CD4-positive, alpha-beta T cell (primary cell): ENCODE measurements at regions not wholly inside any gene's neighbourhood (a gene's known extent, or its start where the extent isn't known, plus 50 kb on each side); places are given as distances from the start of the nearest gene placed in this dataset.

Source experiments
- ATAC-seq: fragments of 200-7000 bp; cut with Tn5 transposase; one replicate; pipeline ENCODE4 v1.10.0; 2022; ENCODE audit warnings: mild to moderate bottlenecking; ENCODE audit not compliant: poor library complexity
- CTCF ChIA-PET: fragments of 350-600 bp; sonication (Branson Sonifier 250); formaldehyde crosslinking; loops from one replicate; lab custom pipeline; 2021; ENCODE audit warnings: antibody characterized with exemption, inconsistent platforms; lab: Charles Lee
- POLR2A ChIA-PET: fragments of 350-600 bp; sonication (Branson Sonifier 250); formaldehyde crosslinking; loops from one replicate; lab custom pipeline; 2021; ENCODE audit warnings: antibody characterized with exemption, inconsistent platforms; lab: Charles Lee
- DNase-seq, 14 experiments: peaks; one replicate each; pipeline ENCODE4 v3.0.0-alpha.2; 2013 to 2020; ENCODE audit warnings: mixed read lengths in 2 of 14
- H3K27ac ChIP-seq, 2 donors: one replicate each; pipeline versions ENCODE4 v1.5.1 to v1.7.0; 2013; ENCODE audit warnings: low read length in 2 of 2, low read depth in 1 of 2, mild to moderate bottlenecking in 1 of 2
- H3K27me3 ChIP-seq, 2 experiments: 1 replicate in 1 of 2; 2 replicates in 1 of 2; pipeline versions ENCODE4 v1.6.1 to v1.7.0; 2013; ENCODE audit warnings: low read length in 2 of 2, control low read depth in 1 of 2, mild to moderate bottlenecking in 1 of 2, moderate library complexity in 1 of 2; ENCODE audit not compliant: insufficient read depth in 2 of 2, control insufficient read depth in 1 of 2
- H3K36me3 ChIP-seq: one replicate; pipeline ENCODE4 v1.6.1; 2013; ENCODE audit warnings: low read length, control low read depth; ENCODE audit not compliant: insufficient read depth
- H3K4me1 ChIP-seq: one replicate; pipeline ENCODE4 v1.6.1; 2013; ENCODE audit warnings: low read length, control low read depth; ENCODE audit not compliant: insufficient read depth
- H3K4me3 ChIP-seq: one replicate; pipeline ENCODE4 v1.5.1; 2013; ENCODE audit warnings: mild to moderate bottlenecking, low read length, moderate library complexity
- H3K9me3 ChIP-seq, 2 experiments: 1 replicate in 1 of 2; 2 replicates in 1 of 2; pipeline versions ENCODE4 v1.6.1 to v1.7.0; 2013; ENCODE audit warnings: low read length in 2 of 2, mild to moderate bottlenecking in 2 of 2, control low read depth in 1 of 2, moderate library complexity in 1 of 2; ENCODE audit not compliant: control insufficient read depth in 1 of 2, insufficient read depth in 1 of 2
- H3K27ac Mint-ChIP-seq: one replicate; pipeline ENCODE4 v1.8.0; 2020; ENCODE audit warnings: mixed read lengths
- H3K27me3 Mint-ChIP-seq: one replicate; pipeline ENCODE4 v1.8.0; 2021; ENCODE audit warnings: mixed read lengths
- H3K36me3 Mint-ChIP-seq: one replicate; pipeline ENCODE4 v1.8.0; 2021; ENCODE audit warnings: low read depth, mixed read lengths
- H3K4me1 Mint-ChIP-seq: one replicate; pipeline ENCODE4 v1.8.0; 2021; ENCODE audit warnings: low read depth, mixed read lengths
- H3K4me3 Mint-ChIP-seq: one replicate; pipeline ENCODE4 v1.8.0; 2020; ENCODE audit warnings: mild to moderate bottlenecking, mixed read lengths
- H3K9me3 Mint-ChIP-seq: one replicate; pipeline ENCODE4 v1.8.0; 2020; ENCODE audit warnings: mixed read lengths
- CTCF ChIP-seq: fragments of 200-600 bp; IDR thresholded peaks from one replicate; pipeline ENCODE4 v1.8.0; 2022; ENCODE audit warnings: antibody characterized with exemption, mild to moderate bottlenecking
- intact Hi-C, 2 experiments: fragments of 100-400 bp; cut with DNase I in 1 of 2; cut with micrococcal nuclease in 1 of 2; formaldehyde crosslinking; loops; one replicate each; pipeline versions ENCODE4 v1.15.1 to v1.9.0; 2023 to 2025; cut with DNase I, micrococcal nuclease

- Mint-ChIP-seq H3K4me1 (no peaks in the 10 kb centered on the region), H3K27me3 (no peaks in the 10 kb centered on the region), H3K36me3 (no peaks in the 10 kb centered on the region), H3K27ac (no peak overlapping the region), H3K9me3 (no peaks in the 10 kb centered on the region), H3K4me3 (no peak overlapping the region)
- no peak for TF ChIP-seq CTCF
- no peaks in the 10 kb centered on the region for H3K36me3 ChIP-seq
- H3K27ac ChIP-seq = no peak overlapping the region
- H3K4me1 ChIP-seq = no peaks in the 10 kb centered on the region
- peaks cover 0 to 5% of the 10 kb centered on the region in 2 experiments for H3K9me3 ChIP-seq
- ChIA-PET POLR2A (no interaction called here), CTCF (no interaction called here)
- ATAC-seq (no peak), DNase-seq (no peak)
- H3K4me3 ChIP-seq = no peak overlapping the region
- H3K27me3 ChIP-seq = no peaks in the 10 kb centered on the region
- intact Hi-C loops = no loop called here
These were observed 227.7 kb downstream of the FSCB start for GRCh38 chr14:44279357-44279756.

- no peak for ATAC-seq
- POLR2A ChIA-PET = no interaction called here
- no peaks in the 10 kb centered on the region for H3K4me1 Mint-ChIP-seq
These were observed 235.4 kb downstream of the FSCB start for GRCh38 chr14:44271637-44272036.

GRCh38 chr14:44271006-44271405 lies 236.1 kb downstream of the FSCB start:
- H3K27me3 Mint-ChIP-seq = no peaks in the 10 kb centered on the region
- no peaks in the 10 kb centered on the region for H3K27me3 ChIP-seq
- TF ChIP-seq CTCF = no peak

More at GRCh38 chr14:44271637-44272036, 235.4 kb downstream of the FSCB start:
- peaks cover 13% of the 10 kb centered on the region for H3K9me3 Mint-ChIP-seq
- H3K4me3 ChIP-seq = no peak overlapping the region
- no peak overlapping the region for H3K27ac ChIP-seq
- no peaks in the 10 kb centered on the region for H3K4me1 ChIP-seq
- H3K27ac Mint-ChIP-seq = no peak overlapping the region
- TF ChIP-seq CTCF = no peak
- DNase-seq = no peak
- no peaks in the 10 kb centered on the region for H3K27me3 Mint-ChIP-seq
- H3K9me3 ChIP-seq = peaks cover 5 to 9% of the 10 kb centered on the region in 2 experiments
- H3K36me3 Mint-ChIP-seq = no peaks in the 10 kb centered on the region
- no peaks in the 10 kb centered on the region for H3K36me3 ChIP-seq
- H3K27me3 ChIP-seq = no peaks in the 10 kb centered on the region
- CTCF ChIA-PET = no interaction called here
- intact Hi-C loops = no loop called here
- no peak overlapping the region for H3K4me3 Mint-ChIP-seq

More at GRCh38 chr14:44271006-44271405, 236.1 kb downstream of the FSCB start:
- H3K4me1 Mint-ChIP-seq = no peaks in the 10 kb centered on the region
- no peak overlapping the region for H3K27ac Mint-ChIP-seq
- Histone ChIP-seq H3K27ac (no peak overlapping the region), H3K9me3 (peaks cover 5 to 9% of the 10 kb centered on the region in 2 experiments), H3K36me3 (no peaks in the 10 kb centered on the region), H3K4me1 (no peaks in the 10 kb centered on the region), H3K4me3 (no peak overlapping the region)
- ChIA-PET CTCF (no interaction called here), POLR2A (no interaction called here)
- no peak overlapping the region for H3K4me3 Mint-ChIP-seq
- H3K9me3 Mint-ChIP-seq = peaks cover 13% of the 10 kb centered on the region
- no peak for DNase-seq
- no peaks in the 10 kb centered on the region for H3K36me3 Mint-ChIP-seq
- no peak for ATAC-seq
- intact Hi-C loops = no loop called here
